HEK293 (cell line): ENCODE measurements at regions not wholly inside any gene's neighbourhood (a gene's known extent, or its start where the extent isn't known, plus 50 kb on each side); places are given as distances from the start of the nearest gene placed in this dataset.
"Not testable (repeated sequence)": the region's sequence is repeated elsewhere in the genome, so short reads cannot be mapped to it uniquely, and the experiment has no call there.

Experiments used
- CTCF ChIA-PET: fragments of 350-600 bp; formaldehyde crosslinking; extraction: SDS; loops from one replicate; lab custom pipeline; 2021; ENCODE audit warnings: antibody characterized with exemption; lab: Yijun Ruan, JAX
- POLR2A ChIA-PET: fragments of 300-600 bp; formaldehyde crosslinking; extraction: SDS; loops from one replicate; lab custom pipeline; 2020; ENCODE audit warnings: antibody characterized with exemption, inconsistent platforms; lab: Yijun Ruan, JAX
- H3K27ac ChIP-seq: fragments of 200-500 bp; sonication (Bioruptor generic); 2 replicates; pipeline ENCODE4 v1.5.1; 2014; ENCODE audit warnings: low read depth, low read length, control low read depth, inconsistent platforms; ENCODE audit errors: extremely low read depth
- H3K36me3 ChIP-seq, 2 experiments: fragments of 200-500 bp in 1 of 2; sonication (Bioruptor generic) in 1 of 2; 1 replicate in 1 of 2; 2 replicates in 1 of 2; pipeline ENCODE4 v1.5.1; 2014 to 2017; ENCODE audit warnings: inconsistent platforms in 2 of 2, low read length in 2 of 2; ENCODE audit not compliant: control insufficient read depth in 2 of 2, insufficient read depth in 1 of 2
- H3K4me1 ChIP-seq: fragments of 200-500 bp; sonication (Bioruptor generic); 2 replicates; pipeline ENCODE4 v1.5.1; 2014; ENCODE audit warnings: mild to moderate bottlenecking, low read length, inconsistent platforms; ENCODE audit not compliant: control insufficient read depth, insufficient read depth
- H3K4me3 ChIP-seq: 2 replicates; pipeline ENCODE4 v1.5.1; 2011; ENCODE audit warnings: low read depth, mild to moderate bottlenecking, control low read depth, low read length, moderate library complexity
- H3K9me3 ChIP-seq: fragments of 200-500 bp; sonication (Bioruptor generic); 2 replicates; pipeline ENCODE4 v1.5.1; 2014; ENCODE audit warnings: low read depth, low read length, inconsistent platforms; ENCODE audit not compliant: control insufficient read depth, insufficient read depth
- GLI4 ChIP-seq: fragments of 450-650 bp; formaldehyde crosslinking; IDR thresholded peaks from 2 replicates; pipeline ENCODE4 v1.5.1; 2016; ENCODE audit warnings: missing biosample characterization, missing genetic modification characterization
- GLIS2 ChIP-seq: fragments of 450-650 bp; formaldehyde crosslinking; IDR thresholded peaks from 2 replicates; pipeline ENCODE4 v1.5.1; 2016; ENCODE audit warnings: missing biosample characterization, missing genetic modification characterization
- HIC1 ChIP-seq: fragments of 450-650 bp; formaldehyde crosslinking; IDR thresholded peaks from 2 replicates; pipeline ENCODE4 v1.5.1; 2016; ENCODE audit warnings: missing biosample characterization, missing genetic modification characterization
- SCRT2 ChIP-seq: fragments of 450-650 bp; formaldehyde crosslinking; IDR thresholded peaks from 2 replicates; pipeline ENCODE4 v1.5.1; 2016; ENCODE audit warnings: missing biosample characterization, missing genetic modification characterization
- ZFP37 ChIP-seq: fragments of 450-650 bp; formaldehyde crosslinking; IDR thresholded peaks from 2 replicates; pipeline ENCODE4 v1.5.1; 2016; ENCODE audit warnings: missing biosample characterization, missing genetic modification characterization
- ZNF10 ChIP-seq: fragments of 450-650 bp; formaldehyde crosslinking; IDR thresholded peaks from 2 replicates; pipeline ENCODE4 v1.5.1; 2017; ENCODE audit warnings: missing biosample characterization, missing genetic modification characterization
- ZNF121 ChIP-seq: fragments of 450-650 bp; formaldehyde crosslinking; IDR thresholded peaks from 2 replicates; pipeline ENCODE4 v1.5.1; 2016; ENCODE audit warnings: missing biosample characterization, missing genetic modification characterization
- ZNF138 ChIP-seq: fragments of 450-650 bp; formaldehyde crosslinking; IDR thresholded peaks from 2 replicates; pipeline ENCODE4 v1.5.1; 2016; ENCODE audit warnings: missing biosample characterization, missing genetic modification characterization, borderline replicate concordance
- ZNF174 ChIP-seq: fragments of 450-650 bp; formaldehyde crosslinking; IDR thresholded peaks from 2 replicates; pipeline ENCODE4 v1.5.0; 2017; ENCODE audit warnings: missing biosample characterization, mild to moderate bottlenecking, missing genetic modification characterization
- ZNF280C ChIP-seq: fragments of 450-650 bp; formaldehyde crosslinking; IDR thresholded peaks from 2 replicates; pipeline ENCODE4 v1.5.1; 2016; ENCODE audit warnings: missing biosample characterization, missing genetic modification characterization
- ZNF350 ChIP-seq: fragments of 450-650 bp; formaldehyde crosslinking; IDR thresholded peaks from 2 replicates; pipeline ENCODE4 v1.5.0; 2017; ENCODE audit warnings: missing biosample characterization, mild to moderate bottlenecking, missing genetic modification characterization
- ZNF433 ChIP-seq: fragments of 450-650 bp; formaldehyde crosslinking; IDR thresholded peaks from 2 replicates; pipeline ENCODE4 v1.5.1; 2016; ENCODE audit warnings: missing biosample characterization, missing genetic modification characterization, low read depth
- ZNF449 ChIP-seq: fragments of 450-650 bp; formaldehyde crosslinking; IDR thresholded peaks from 2 replicates; pipeline ENCODE4 v1.5.1; 2017; ENCODE audit warnings: missing biosample characterization, mild to moderate bottlenecking, missing genetic modification characterization, moderate library complexity
- ZNF501 ChIP-seq: fragments of 450-650 bp; formaldehyde crosslinking; IDR thresholded peaks from 2 replicates; pipeline ENCODE4 v1.5.1; 2016; ENCODE audit warnings: missing biosample characterization, missing genetic modification characterization
- ZNF677 ChIP-seq: fragments of 450-650 bp; IDR thresholded peaks from 2 replicates; pipeline ENCODE4 v1.5.0; 2018; ENCODE audit warnings: missing biosample characterization, mild to moderate bottlenecking, missing genetic modification characterization, moderate library complexity
- ZNF707 ChIP-seq: fragments of 450-650 bp; formaldehyde crosslinking; IDR thresholded peaks from 2 replicates; pipeline ENCODE4 v1.5.1; 2016; ENCODE audit warnings: missing biosample characterization, missing genetic modification characterization
- ZNF830 ChIP-seq: fragments of 450-650 bp; IDR thresholded peaks from 2 replicates; pipeline ENCODE4 v1.5.0; 2018; ENCODE audit warnings: missing biosample characterization, missing genetic modification characterization, low read depth, mild to moderate bottlenecking, moderate library complexity

GRCh38 chrX:152061083-152061482, 77.3 kb downstream of the MAGEA10 start:
- Histone ChIP-seq H3K9me3 (no peaks in the 10 kb centered on the region), H3K4me3 (no peak overlapping the region), H3K36me3 (no peaks in the 10 kb centered on the region), H3K27ac (no peak overlapping the region), H3K4me1 (no peaks in the 10 kb centered on the region)
- TF ChIP-seq ZNF449 (tag by site-specific recombination) = no peak
- no peak for TF ChIP-seq ZNF433 (tag by site-specific recombination)
- TF ChIP-seq ZNF280C (tag by site-specific recombination) = no peak
- no peak for TF ChIP-seq SCRT2 (tag by site-specific recombination)
- no peak for TF ChIP-seq ZNF138 (tag by site-specific recombination)
- no peak for TF ChIP-seq ZNF677 (tag by site-specific recombination)
- TF ChIP-seq ZFP37 (tag by site-specific recombination) = no peak
- no peak for TF ChIP-seq ZNF10 (tag by site-specific recombination)
- POLR2A ChIA-PET = no interaction called here
- CTCF ChIA-PET = no interaction called here

- H3K27ac ChIP-seq, H3K36me3 ChIP-seq, POLR2A ChIA-PET, H3K4me3 ChIP-seq, H3K9me3 ChIP-seq, H3K4me1 ChIP-seq, CTCF ChIA-PET: not testable (repeated sequence)
Measured at GRCh38 chrX:152050623-152051022, 76.1 kb upstream of the GABRE start.

- no peaks in the 10 kb centered on the region; the same call in 1 of the 2 replicates for H3K9me3 ChIP-seq
- TF ChIP-seq HIC1 (no peak), ZNF174 (tag by site-specific recombination) (no peak), ZNF707 (tag by site-specific recombination) (no peak), GLI4 (no peak), ZNF121 (tag by site-specific recombination) (no peak), ZNF350 (tag by site-specific recombination) (no peak), ZNF501 (tag by site-specific recombination) (no peak), GLIS2 (tag by site-specific recombination) (no peak), ZNF830 (no peak)
- TF ChIP-seq, all 188 proteins: peak for 0
- H3K27ac ChIP-seq = no peak overlapping the region
- ChIA-PET POLR2A (no interaction called here), CTCF (interaction anchor here (0.9 kb wide), 1 partner anchor 14 kb away, joined by 3 read pairs; no protein-coding TSS in a partner anchor)
- no peaks in the 10 kb centered on the region for H3K36me3 ChIP-seq
- no peak overlapping the region for H3K4me3 ChIP-seq
- H3K4me1 ChIP-seq = no peaks in the 10 kb centered on the region
Measured at GRCh38 chrX:152044383-152044782, 69.9 kb upstream of the GABRE start.
